ENCODE measurements at regions not wholly inside any gene's neighbourhood (a gene's known extent, or its start where the extent isn't known, plus 50 kb on each side); places are given as distances from the start of the nearest gene placed in this dataset.
"Not testable (repeated sequence)": the region's sequence is repeated elsewhere in the genome, so short reads cannot be mapped to it uniquely, and the experiment has no call there.

- not testable (repeated sequence) for H3K4me3 ChIP-seq (ENCODE audit: low read depth, low read length); H3K4me1 ChIP-seq (ENCODE audit: control insufficient read depth, insufficient read depth, low read length, unreplicated experiment); H3K36me3 ChIP-seq (ENCODE audit: insufficient read depth, low read length); H3K27ac ChIP-seq (ENCODE audit: low read depth, low read length); H2AFZ ChIP-seq (ENCODE audit: low read length, unreplicated experiment); H3K79me2 ChIP-seq (ENCODE audit: control insufficient read depth, insufficient read depth, low read length, unreplicated experiment); H3K27me3 ChIP-seq (ENCODE audit: insufficient read depth, low read length)
Observed at GRCh38 chr21:5067326-5068048, 5453.9 kb upstream of the TPTE start.

- H3K27ac ChIP-seq (ENCODE audit: low read depth, low read length); H3K4me3 ChIP-seq (ENCODE audit: low read depth, low read length); H3K27me3 ChIP-seq (ENCODE audit: insufficient read depth, low read length); H3K4me1 ChIP-seq (ENCODE audit: control insufficient read depth, insufficient read depth, low read length, unreplicated experiment); H3K79me2 ChIP-seq (ENCODE audit: control insufficient read depth, insufficient read depth, low read length, unreplicated experiment); H3K36me3 ChIP-seq (ENCODE audit: insufficient read depth, low read length); H2AFZ ChIP-seq (ENCODE audit: low read length, unreplicated experiment): not testable (repeated sequence)
Observed at GRCh38 chr21:5068649-5069048, 5452.7 kb upstream of the TPTE start.

- not testable (repeated sequence) for H2AFZ ChIP-seq (ENCODE audit: low read length, unreplicated experiment); H3K79me2 ChIP-seq (ENCODE audit: control insufficient read depth, insufficient read depth, low read length, unreplicated experiment); H3K4me3 ChIP-seq (ENCODE audit: low read depth, low read length); H3K27me3 ChIP-seq (ENCODE audit: insufficient read depth, low read length); H3K4me1 ChIP-seq (ENCODE audit: control insufficient read depth, insufficient read depth, low read length, unreplicated experiment); H3K27ac ChIP-seq (ENCODE audit: low read depth, low read length); H3K36me3 ChIP-seq (ENCODE audit: insufficient read depth, low read length)
Observed at GRCh38 chr21:5071180-5071579, 5450.2 kb upstream of the TPTE start.

GRCh38 chr21:5076854-5077253, 5444.5 kb upstream of the TPTE start:
- not testable (repeated sequence) for H3K36me3 ChIP-seq (ENCODE audit: insufficient read depth, low read length); H3K4me3 ChIP-seq (ENCODE audit: low read depth, low read length); H3K79me2 ChIP-seq (ENCODE audit: control insufficient read depth, insufficient read depth, low read length, unreplicated experiment); H2AFZ ChIP-seq (ENCODE audit: low read length, unreplicated experiment); H3K4me1 ChIP-seq (ENCODE audit: control insufficient read depth, insufficient read depth, low read length, unreplicated experiment); H3K27me3 ChIP-seq (ENCODE audit: insufficient read depth, low read length); H3K27ac ChIP-seq (ENCODE audit: low read depth, low read length)

- not testable (repeated sequence) for H3K4me3 ChIP-seq (ENCODE audit: low read depth, low read length); H2AFZ ChIP-seq (ENCODE audit: low read length, unreplicated experiment); H3K4me1 ChIP-seq (ENCODE audit: control insufficient read depth, insufficient read depth, low read length, unreplicated experiment); H3K36me3 ChIP-seq (ENCODE audit: insufficient read depth, low read length); H3K27me3 ChIP-seq (ENCODE audit: insufficient read depth, low read length); H3K79me2 ChIP-seq (ENCODE audit: control insufficient read depth, insufficient read depth, low read length, unreplicated experiment); H3K27ac ChIP-seq (ENCODE audit: low read depth, low read length)
Observed at GRCh38 chr21:5079361-5079760, 5442.0 kb upstream of the TPTE start.

- H3K4me3 ChIP-seq (ENCODE audit: low read depth, low read length); H3K4me1 ChIP-seq (ENCODE audit: control insufficient read depth, insufficient read depth, low read length, unreplicated experiment); H3K27me3 ChIP-seq (ENCODE audit: insufficient read depth, low read length); H3K36me3 ChIP-seq (ENCODE audit: insufficient read depth, low read length); H2AFZ ChIP-seq (ENCODE audit: low read length, unreplicated experiment); H3K79me2 ChIP-seq (ENCODE audit: control insufficient read depth, insufficient read depth, low read length, unreplicated experiment); H3K27ac ChIP-seq (ENCODE audit: low read depth, low read length): not testable (repeated sequence)
Observed at GRCh38 chr21:5080015-5080414, 5441.4 kb upstream of the TPTE start.

- H3K4me3 ChIP-seq (ENCODE audit: low read depth, low read length); H3K4me1 ChIP-seq (ENCODE audit: control insufficient read depth, insufficient read depth, low read length, unreplicated experiment); H3K79me2 ChIP-seq (ENCODE audit: control insufficient read depth, insufficient read depth, low read length, unreplicated experiment); H3K27me3 ChIP-seq (ENCODE audit: insufficient read depth, low read length); H3K27ac ChIP-seq (ENCODE audit: low read depth, low read length); H3K36me3 ChIP-seq (ENCODE audit: insufficient read depth, low read length); H2AFZ ChIP-seq (ENCODE audit: low read length, unreplicated experiment): not testable (repeated sequence)
Observed at GRCh38 chr21:5084246-5084645, 5437.1 kb upstream of the TPTE start.

- not testable (repeated sequence) for H3K27ac ChIP-seq (ENCODE audit: low read depth, low read length); H3K4me3 ChIP-seq (ENCODE audit: low read depth, low read length); H3K36me3 ChIP-seq (ENCODE audit: insufficient read depth, low read length); H3K79me2 ChIP-seq (ENCODE audit: control insufficient read depth, insufficient read depth, low read length, unreplicated experiment); H3K27me3 ChIP-seq (ENCODE audit: insufficient read depth, low read length); H2AFZ ChIP-seq (ENCODE audit: low read length, unreplicated experiment); H3K4me1 ChIP-seq (ENCODE audit: control insufficient read depth, insufficient read depth, low read length, unreplicated experiment)
Observed at GRCh38 chr21:5085456-5085855, 5435.9 kb upstream of the TPTE start.

- not testable (repeated sequence) for H3K4me3 ChIP-seq (ENCODE audit: low read depth, low read length); H3K27me3 ChIP-seq (ENCODE audit: insufficient read depth, low read length); H3K4me1 ChIP-seq (ENCODE audit: control insufficient read depth, insufficient read depth, low read length, unreplicated experiment); H3K36me3 ChIP-seq (ENCODE audit: insufficient read depth, low read length); H3K79me2 ChIP-seq (ENCODE audit: control insufficient read depth, insufficient read depth, low read length, unreplicated experiment); H3K27ac ChIP-seq (ENCODE audit: low read depth, low read length); H2AFZ ChIP-seq (ENCODE audit: low read length, unreplicated experiment)
Observed at GRCh38 chr21:5086416-5086815, 5435.0 kb upstream of the TPTE start.

- not testable (repeated sequence) for H3K27me3 ChIP-seq (ENCODE audit: insufficient read depth, low read length); H3K27ac ChIP-seq (ENCODE audit: low read depth, low read length); H3K4me1 ChIP-seq (ENCODE audit: control insufficient read depth, insufficient read depth, low read length, unreplicated experiment); H3K79me2 ChIP-seq (ENCODE audit: control insufficient read depth, insufficient read depth, low read length, unreplicated experiment); H2AFZ ChIP-seq (ENCODE audit: low read length, unreplicated experiment); H3K4me3 ChIP-seq (ENCODE audit: low read depth, low read length); H3K36me3 ChIP-seq (ENCODE audit: insufficient read depth, low read length)
Observed at GRCh38 chr21:5088820-5089219, 5432.6 kb upstream of the TPTE start.

GRCh38 chr21:5089399-5090089, 5431.8 kb upstream of the TPTE start:
- H3K27me3 ChIP-seq (ENCODE audit: insufficient read depth, low read length); H3K4me1 ChIP-seq (ENCODE audit: control insufficient read depth, insufficient read depth, low read length, unreplicated experiment); H3K36me3 ChIP-seq (ENCODE audit: insufficient read depth, low read length); H2AFZ ChIP-seq (ENCODE audit: low read length, unreplicated experiment); H3K79me2 ChIP-seq (ENCODE audit: control insufficient read depth, insufficient read depth, low read length, unreplicated experiment); H3K27ac ChIP-seq (ENCODE audit: low read depth, low read length); H3K4me3 ChIP-seq (ENCODE audit: low read depth, low read length): not testable (repeated sequence)
